H9 (cell line): ENCODE measurements at regions not wholly inside any gene's neighbourhood (a gene's known extent, or its start where the extent isn't known, plus 50 kb on each side); places are given as distances from the start of the nearest gene placed in this dataset.

Experiments
- DNase-seq: peaks from one replicate; pipeline ENCODE4 v3.0.0-alpha.2; 2017
- H2AFZ ChIP-seq: one replicate; pipeline ENCODE4 v1.6.1; 2013; ENCODE audit warnings: mild to moderate bottlenecking, low read length, control low read depth, moderate library complexity
- H2AK5ac ChIP-seq: 2 replicates; pipeline ENCODE4 v1.6.1; 2013; ENCODE audit warnings: low read length, control low read depth, mixed read lengths; ENCODE audit not compliant: insufficient read length
- H2BK120ac ChIP-seq: one replicate; pipeline ENCODE4 v1.6.1; 2013; ENCODE audit warnings: low read depth, mild to moderate bottlenecking, low read length, control low read depth, inconsistent platforms; ENCODE audit not compliant: poor library complexity, severe bottlenecking
- H2BK12ac ChIP-seq: 2 replicates; pipeline ENCODE4 v1.6.1; 2013; ENCODE audit warnings: low read length, control low read depth, mixed read lengths, low read depth; ENCODE audit not compliant: insufficient read length
- H2BK15ac ChIP-seq: 2 replicates; pipeline ENCODE4 v1.6.1; 2013; ENCODE audit warnings: low read depth, low read length, control low read depth
- H2BK20ac ChIP-seq: one replicate; pipeline ENCODE4 v1.6.1; 2013; ENCODE audit warnings: low read depth, mild to moderate bottlenecking, low read length, control low read depth, inconsistent platforms; ENCODE audit not compliant: poor library complexity, severe bottlenecking
- H2BK5ac ChIP-seq: 2 replicates; pipeline ENCODE4 v1.6.1; 2013; ENCODE audit warnings: low read length, control low read depth, mixed read lengths; ENCODE audit not compliant: insufficient read length
- H3K14ac ChIP-seq: 2 replicates; pipeline ENCODE4 v1.6.1; 2013; ENCODE audit warnings: low read length, control low read depth; ENCODE audit not compliant: insufficient read depth
- H3K18ac ChIP-seq: 2 replicates; pipeline ENCODE4 v1.6.1; 2013; ENCODE audit warnings: low read depth, mild to moderate bottlenecking, mixed read lengths, low read length, control low read depth; ENCODE audit not compliant: insufficient read length
- H3K23ac ChIP-seq: 2 replicates; pipeline ENCODE4 v1.6.1; 2013; ENCODE audit warnings: low read length, control low read depth, mixed read lengths, low read depth; ENCODE audit not compliant: insufficient read length
- H3K23me2 ChIP-seq: 2 replicates; pipeline ENCODE4 v1.6.1; 2013; ENCODE audit warnings: low read depth, mild to moderate bottlenecking, mixed read lengths, low read length, control low read depth; ENCODE audit not compliant: insufficient read length, poor library complexity, severe bottlenecking
- H3K27ac ChIP-seq: 2 replicates; pipeline ENCODE4 v1.5.1; 2013; ENCODE audit warnings: low read length, control low read depth, mixed read lengths, low read depth; ENCODE audit not compliant: insufficient read length
- H3K27me3 ChIP-seq: 2 replicates; pipeline ENCODE4 v1.6.1; 2013; ENCODE audit warnings: low read length, control low read depth, inconsistent platforms; ENCODE audit not compliant: insufficient read depth
- H3K4ac ChIP-seq: 2 replicates; pipeline ENCODE4 v1.6.1; 2013; ENCODE audit warnings: low read depth, mild to moderate bottlenecking, control low read depth, inconsistent platforms, low read length, moderate library complexity
- H3K4me1 ChIP-seq: 2 replicates; pipeline ENCODE4 v1.6.1; 2013; ENCODE audit warnings: low read length, control low read depth, inconsistent platforms; ENCODE audit not compliant: insufficient read depth
- H3K4me2 ChIP-seq: 2 replicates; pipeline ENCODE4 v1.6.1; 2013; ENCODE audit warnings: low read length, control low read depth, mixed read lengths; ENCODE audit not compliant: insufficient read length, insufficient read depth
- H3K56ac ChIP-seq: 2 replicates; pipeline ENCODE4 v1.6.1; 2013; ENCODE audit warnings: low read depth, mild to moderate bottlenecking, mixed read lengths, low read length, control low read depth; ENCODE audit not compliant: insufficient read length
- H3K79me1 ChIP-seq: 2 replicates; pipeline ENCODE4 v1.6.1; 2013; ENCODE audit warnings: low read depth, mild to moderate bottlenecking, moderate library complexity, low read length, control low read depth, inconsistent platforms; ENCODE audit not compliant: insufficient read depth, poor library complexity, severe bottlenecking
- H3K79me2 ChIP-seq: 2 replicates; pipeline ENCODE4 v1.6.1; 2013; ENCODE audit warnings: low read length, control low read depth, inconsistent platforms; ENCODE audit not compliant: insufficient read depth
- H3K9ac ChIP-seq: 2 replicates; pipeline ENCODE4 v1.6.1; 2013; ENCODE audit warnings: low read length, control low read depth, mixed read lengths; ENCODE audit not compliant: insufficient read length; ENCODE audit errors: extremely low read depth
- H3K9me3 ChIP-seq: one replicate; pipeline ENCODE4 v1.6.1; 2013; ENCODE audit warnings: low read depth, low read length, inconsistent platforms; ENCODE audit not compliant: control insufficient read depth
- H3T11ph ChIP-seq: one replicate; pipeline ENCODE4 v1.6.1; 2013; ENCODE audit warnings: mild to moderate bottlenecking, low read length, control low read depth, inconsistent platforms
- H4K20me1 ChIP-seq: one replicate; pipeline ENCODE4 v1.6.1; 2013; ENCODE audit not compliant: control insufficient read depth, insufficient read length, insufficient read depth
- H4K5ac ChIP-seq: 2 replicates; pipeline ENCODE4 v1.6.1; 2013; ENCODE audit warnings: low read depth, mild to moderate bottlenecking, mixed read lengths, low read length, control low read depth; ENCODE audit not compliant: insufficient read length
- H4K8ac ChIP-seq: replicated peaks from 2 replicates; pipeline ENCODE4 v1.6.1; 2013; ENCODE audit warnings: low read length, control low read depth, mixed read lengths, low read depth; ENCODE audit not compliant: insufficient read length
- H4K91ac ChIP-seq: 2 replicates; pipeline ENCODE4 v1.6.1; 2013; ENCODE audit warnings: low read depth, mild to moderate bottlenecking, moderate library complexity, mixed read lengths, low read length, control low read depth; ENCODE audit not compliant: insufficient read length
- H3K27ac Mint-ChIP-seq, 3 experiments: 2 replicates in 2 of 3; 3 replicates in 1 of 3; pipeline ENCODE4 v1.8.0; 2020 to 2021; ENCODE audit warnings: mixed read lengths in 3 of 3, mild to moderate bottlenecking in 1 of 3, moderate library complexity in 1 of 3
- H3K27me3 Mint-ChIP-seq: 2 replicates; pipeline ENCODE4 v1.8.0; 2021; ENCODE audit warnings: low read depth, mild to moderate bottlenecking, moderate library complexity, mixed read lengths
- H3K36me3 Mint-ChIP-seq, 3 experiments: 2 replicates in 2 of 3; 3 replicates in 1 of 3; pipeline ENCODE4 v1.8.0; 2020 to 2021; ENCODE audit warnings: low read depth in 3 of 3, mixed read lengths in 3 of 3; ENCODE audit not compliant: insufficient read depth in 1 of 3
- H3K4me1 Mint-ChIP-seq, 2 experiments: 2 replicates each; pipeline ENCODE4 v1.8.0; 2020; ENCODE audit warnings: mixed read lengths in 2 of 2
- H3K4me3 Mint-ChIP-seq, 2 experiments: 2 replicates in 1 of 2; 3 replicates in 1 of 2; pipeline ENCODE4 v1.8.0; 2020 to 2021; ENCODE audit warnings: mild to moderate bottlenecking in 2 of 2, mixed read lengths in 2 of 2, moderate library complexity in 1 of 2
- H3K9me3 Mint-ChIP-seq, 2 experiments: 2 replicates in 1 of 2; 3 replicates in 1 of 2; pipeline ENCODE4 v1.8.0; 2020; ENCODE audit warnings: mild to moderate bottlenecking in 2 of 2, mixed read lengths in 2 of 2, moderate library complexity in 1 of 2
- TF ChIP-seq, protein P1 (sequence below): fragments of 200-600 bp; sonication (generic); conservative IDR thresholded peaks from 3 replicates; pipeline ENCODE4 v1.8.0; 2021; ENCODE audit warnings: antibody characterized with exemption, mild to moderate bottlenecking

DNA sequence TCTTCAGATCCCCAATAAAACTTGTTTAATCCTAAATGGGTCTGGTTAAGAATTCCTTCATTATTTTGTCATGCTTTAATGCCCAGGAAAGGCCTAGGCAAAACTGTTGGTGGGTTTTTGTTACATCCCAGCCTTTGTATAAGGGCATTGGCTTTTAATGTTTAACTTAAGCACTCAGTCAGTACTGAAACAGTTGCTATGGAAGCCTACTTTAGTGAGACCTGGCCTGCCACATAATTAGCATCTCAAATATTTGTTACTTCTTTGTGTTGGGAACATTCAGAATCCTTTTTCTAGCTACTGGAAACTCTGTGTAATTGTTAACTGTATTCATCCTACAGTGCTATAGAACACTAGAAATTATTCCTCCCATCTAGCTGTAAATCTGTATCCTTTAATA, 369.6 kb upstream of the ATP10A start:
- H3K23ac ChIP-seq, result no peak overlapping the region
- no peak overlapping the region for H4K5ac ChIP-seq
- no peak overlapping the region for H3K18ac ChIP-seq
- peaks cover 3% of the 10 kb centered on the region for H3K23me2 ChIP-seq
- no peak overlapping the region for H2BK12ac ChIP-seq
- no peaks in the 10 kb centered on the region for H3K79me1 ChIP-seq
- H2AK5ac ChIP-seq, result no peak overlapping the region
- no peaks in the 10 kb centered on the region; a peak in 1 of 5 replicates for H3K9me3 Mint-ChIP-seq
- H3K4me1 ChIP-seq, result peaks cover 36% of the 10 kb centered on the region; the same call in 1 of the 2 replicates
- no peaks in the 10 kb centered on the region for H3K27me3 ChIP-seq
- H2BK120ac ChIP-seq, result peak overlapping the region; percentile 26
- H2AFZ ChIP-seq, result no peak overlapping the region
- H3T11ph ChIP-seq, result no peak overlapping the region
- H2BK5ac ChIP-seq, result no peak overlapping the region
- no peak overlapping the region for H3K4me2 ChIP-seq
- no peak overlapping the region for H3K4me3 Mint-ChIP-seq
- H3K27ac Mint-ChIP-seq, result peak overlapping the region; percentile 24 to 81 (median 25); a peak in 4 of 7 replicates
- H3K9me3 ChIP-seq, result no peaks in the 10 kb centered on the region
- H3K14ac ChIP-seq, result no peak overlapping the region
- TF ChIP-seq, protein P1, sequence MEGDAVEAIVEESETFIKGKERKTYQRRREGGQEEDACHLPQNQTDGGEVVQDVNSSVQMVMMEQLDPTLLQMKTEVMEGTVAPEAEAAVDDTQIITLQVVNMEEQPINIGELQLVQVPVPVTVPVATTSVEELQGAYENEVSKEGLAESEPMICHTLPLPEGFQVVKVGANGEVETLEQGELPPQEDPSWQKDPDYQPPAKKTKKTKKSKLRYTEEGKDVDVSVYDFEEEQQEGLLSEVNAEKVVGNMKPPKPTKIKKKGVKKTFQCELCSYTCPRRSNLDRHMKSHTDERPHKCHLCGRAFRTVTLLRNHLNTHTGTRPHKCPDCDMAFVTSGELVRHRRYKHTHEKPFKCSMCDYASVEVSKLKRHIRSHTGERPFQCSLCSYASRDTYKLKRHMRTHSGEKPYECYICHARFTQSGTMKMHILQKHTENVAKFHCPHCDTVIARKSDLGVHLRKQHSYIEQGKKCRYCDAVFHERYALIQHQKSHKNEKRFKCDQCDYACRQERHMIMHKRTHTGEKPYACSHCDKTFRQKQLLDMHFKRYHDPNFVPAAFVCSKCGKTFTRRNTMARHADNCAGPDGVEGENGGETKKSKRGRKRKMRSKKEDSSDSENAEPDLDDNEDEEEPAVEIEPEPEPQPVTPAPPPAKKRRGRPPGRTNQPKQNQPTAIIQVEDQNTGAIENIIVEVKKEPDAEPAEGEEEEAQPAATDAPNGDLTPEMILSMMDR, result no peak
- H2BK20ac ChIP-seq, result no peak overlapping the region
- H3K27me3 Mint-ChIP-seq, result no peaks in the 10 kb centered on the region
- H3K4ac ChIP-seq, result no peak overlapping the region
- H4K91ac ChIP-seq, result no peak overlapping the region
- no peak overlapping the region for H3K27ac ChIP-seq
- H2BK15ac ChIP-seq, result no peak overlapping the region
- no peak overlapping the region for H3K9ac ChIP-seq
- H3K56ac ChIP-seq, result no peak overlapping the region
- H3K36me3 Mint-ChIP-seq, result peaks cover 0 to 5% (median 3%) of the 10 kb centered on the region in 3 experiments; a peak in 3 of 7 replicates
- no peaks in the 10 kb centered on the region for H4K20me1 ChIP-seq
- peaks cover 72 to 73% of the 10 kb centered on the region in 2 experiments for H3K4me1 Mint-ChIP-seq
- no peak for DNase-seq
- H3K79me2 ChIP-seq, result no peaks in the 10 kb centered on the region
- no peak overlapping the region for H4K8ac ChIP-seq
